SK-N-SH (cell line): ENCODE measurements at regions not wholly inside any gene's neighbourhood (a gene's known extent, or its start where the extent isn't known, plus 50 kb on each side); places are given as distances from the start of the nearest gene placed in this dataset.

ENCODE experiments used
- FOXM1 ChIP-seq: IDR thresholded peaks from 2 replicates; pipeline ENCODE4 v1.4.0; 2012; ENCODE audit warnings: low read depth, mild to moderate bottlenecking
- POLR2AphosphoS5 ChIP-seq: IDR thresholded peaks from 2 replicates; pipeline ENCODE4 v1.6.1; 2012; ENCODE audit warnings: low read depth, low read length
- TF ChIP-seq, protein P1 (sequence below): IDR thresholded peaks from 2 replicates; pipeline ENCODE4 v1.6.1; 2012; ENCODE audit warnings: mild to moderate bottlenecking, low read depth, low read length, moderate library complexity

DNA sequence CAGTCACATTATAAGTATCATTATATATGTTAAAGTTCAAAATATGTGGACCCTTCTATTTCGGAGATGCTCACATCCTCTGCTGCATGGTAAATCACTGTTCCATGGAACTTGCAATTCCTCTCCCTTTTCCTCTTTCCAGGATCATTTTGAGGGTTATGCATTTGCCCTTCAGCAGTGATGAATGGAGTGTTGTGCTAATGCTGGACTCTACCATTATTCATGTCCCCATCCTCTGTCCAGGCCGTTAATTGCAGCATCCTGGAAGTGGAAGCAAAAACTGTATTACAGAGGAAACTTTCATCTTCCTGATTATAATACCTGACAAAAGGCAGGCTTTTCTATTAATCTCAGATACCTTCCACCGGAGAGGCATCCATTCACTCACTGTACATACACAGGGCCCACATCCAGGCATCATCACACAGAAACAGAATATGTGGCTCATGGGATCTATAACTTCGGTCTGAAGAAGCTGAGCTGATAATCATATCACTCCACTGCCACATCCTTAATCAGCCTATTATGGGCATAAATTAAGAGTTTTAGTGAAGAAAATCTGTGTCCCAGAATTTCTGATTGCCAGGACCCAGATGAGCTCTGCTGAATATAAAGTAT lies 65.0 kb upstream of the ACO1 start:
- no peak for TF ChIP-seq POLR2AphosphoS5
- no peak for TF ChIP-seq FOXM1
- TF ChIP-seq, protein P1, sequence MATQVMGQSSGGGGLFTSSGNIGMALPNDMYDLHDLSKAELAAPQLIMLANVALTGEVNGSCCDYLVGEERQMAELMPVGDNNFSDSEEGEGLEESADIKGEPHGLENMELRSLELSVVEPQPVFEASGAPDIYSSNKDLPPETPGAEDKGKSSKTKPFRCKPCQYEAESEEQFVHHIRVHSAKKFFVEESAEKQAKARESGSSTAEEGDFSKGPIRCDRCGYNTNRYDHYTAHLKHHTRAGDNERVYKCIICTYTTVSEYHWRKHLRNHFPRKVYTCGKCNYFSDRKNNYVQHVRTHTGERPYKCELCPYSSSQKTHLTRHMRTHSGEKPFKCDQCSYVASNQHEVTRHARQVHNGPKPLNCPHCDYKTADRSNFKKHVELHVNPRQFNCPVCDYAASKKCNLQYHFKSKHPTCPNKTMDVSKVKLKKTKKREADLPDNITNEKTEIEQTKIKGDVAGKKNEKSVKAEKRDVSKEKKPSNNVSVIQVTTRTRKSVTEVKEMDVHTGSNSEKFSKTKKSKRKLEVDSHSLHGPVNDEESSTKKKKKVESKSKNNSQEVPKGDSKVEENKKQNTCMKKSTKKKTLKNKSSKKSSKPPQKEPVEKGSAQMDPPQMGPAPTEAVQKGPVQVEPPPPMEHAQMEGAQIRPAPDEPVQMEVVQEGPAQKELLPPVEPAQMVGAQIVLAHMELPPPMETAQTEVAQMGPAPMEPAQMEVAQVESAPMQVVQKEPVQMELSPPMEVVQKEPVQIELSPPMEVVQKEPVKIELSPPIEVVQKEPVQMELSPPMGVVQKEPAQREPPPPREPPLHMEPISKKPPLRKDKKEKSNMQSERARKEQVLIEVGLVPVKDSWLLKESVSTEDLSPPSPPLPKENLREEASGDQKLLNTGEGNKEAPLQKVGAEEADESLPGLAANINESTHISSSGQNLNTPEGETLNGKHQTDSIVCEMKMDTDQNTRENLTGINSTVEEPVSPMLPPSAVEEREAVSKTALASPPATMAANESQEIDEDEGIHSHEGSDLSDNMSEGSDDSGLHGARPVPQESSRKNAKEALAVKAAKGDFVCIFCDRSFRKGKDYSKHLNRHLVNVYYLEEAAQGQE: no peak
